GM19455 (cell line): ENCODE measurements at regions not wholly inside any gene's neighbourhood (a gene's known extent, or its start where the extent isn't known, plus 50 kb on each side); places are given as distances from the start of the nearest gene placed in this dataset.

Source experiments
- ATAC-seq: cut with Tn5 transposase; IDR thresholded peaks from one replicate; pipeline ENCODE4 v1.9.1; 2021; ENCODE audit not compliant: unreplicated experiment

DNA sequence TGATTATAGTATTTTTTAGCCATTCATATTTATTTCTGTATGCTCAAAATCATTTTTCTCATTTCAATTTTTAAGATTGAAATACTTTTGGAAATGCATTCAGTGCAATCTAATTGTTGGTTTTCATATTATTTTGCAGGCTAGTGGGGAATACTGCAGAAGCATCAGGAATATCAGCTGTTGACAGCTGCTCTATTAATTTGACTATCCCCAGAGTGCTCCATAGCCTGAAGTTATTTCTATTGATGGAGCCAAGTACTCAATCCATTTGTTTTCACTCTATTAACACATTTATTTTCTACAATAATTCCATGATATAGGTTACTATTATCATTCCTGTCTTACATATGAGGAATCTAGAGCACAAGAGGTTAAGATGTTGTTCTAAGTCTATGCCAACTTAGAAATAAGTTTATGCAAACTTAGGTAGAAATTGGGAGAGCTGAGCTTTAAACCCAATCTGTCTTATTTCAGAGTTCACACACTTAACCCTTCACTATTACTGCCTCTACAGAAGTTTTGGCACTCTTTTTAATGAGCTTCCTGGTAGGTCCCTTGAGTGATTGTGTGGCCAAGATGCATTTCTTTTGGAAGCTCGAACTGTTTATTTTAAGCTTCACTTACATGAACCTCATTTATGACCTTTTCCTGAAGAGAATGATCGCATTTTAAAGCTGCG is 65.6 kb upstream of the PCDH18 start:
- no peak for ATAC-seq

DNA sequence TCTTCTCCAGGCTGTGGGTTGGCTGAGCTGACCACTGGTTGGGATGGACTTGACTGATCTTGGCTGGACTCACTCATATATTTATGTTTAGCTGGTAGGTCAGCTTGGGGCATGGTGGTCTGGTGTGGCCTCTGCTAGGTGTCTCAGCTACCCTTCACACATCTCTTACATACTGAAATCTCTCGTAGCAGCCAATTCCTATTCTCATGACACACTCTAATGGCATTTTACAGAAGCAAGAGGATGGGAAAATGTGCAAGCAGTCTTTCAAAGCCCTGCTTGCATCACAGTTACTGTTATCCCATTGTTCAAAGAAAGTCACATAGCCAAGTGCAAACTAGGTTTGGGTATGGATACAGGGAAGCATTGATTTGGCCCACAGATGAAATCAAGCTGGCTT is 55.5 kb upstream of the PCDH18 start:
- ATAC-seq, result no peak

DNA sequence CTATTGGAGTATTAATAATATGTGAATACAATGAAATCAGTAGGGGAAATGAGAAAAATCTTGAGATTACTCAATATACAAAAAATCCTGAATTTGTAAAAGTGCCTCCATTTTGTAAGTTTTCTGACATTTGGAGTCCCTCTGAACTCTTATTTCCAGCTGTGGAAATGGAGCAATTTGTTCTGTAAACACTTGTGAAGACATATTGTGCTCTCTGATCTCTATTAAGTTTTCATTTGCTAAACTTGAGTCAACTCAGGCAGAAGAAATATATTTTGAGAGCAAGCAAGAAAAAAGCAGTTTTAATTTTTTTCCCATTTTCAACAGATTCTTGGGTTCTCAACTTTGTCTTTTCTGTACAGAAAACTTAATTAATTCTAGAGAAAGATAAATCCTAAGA is 51.4 kb upstream of the PCDH18 start:
- no peak for ATAC-seq
